IPS DF 4.7 (cell line): ENCODE measurements at regions not wholly inside any gene's neighbourhood (a gene's known extent, or its start where the extent isn't known, plus 50 kb on each side); places are given as distances from the start of the nearest gene placed in this dataset.

ENCODE experiments used
- DNase-seq: peaks from one replicate; pipeline ENCODE4 v3.0.0-alpha.2; 2013; ENCODE audit warnings: low spot score; ENCODE audit errors: extremely low read depth

DNA sequence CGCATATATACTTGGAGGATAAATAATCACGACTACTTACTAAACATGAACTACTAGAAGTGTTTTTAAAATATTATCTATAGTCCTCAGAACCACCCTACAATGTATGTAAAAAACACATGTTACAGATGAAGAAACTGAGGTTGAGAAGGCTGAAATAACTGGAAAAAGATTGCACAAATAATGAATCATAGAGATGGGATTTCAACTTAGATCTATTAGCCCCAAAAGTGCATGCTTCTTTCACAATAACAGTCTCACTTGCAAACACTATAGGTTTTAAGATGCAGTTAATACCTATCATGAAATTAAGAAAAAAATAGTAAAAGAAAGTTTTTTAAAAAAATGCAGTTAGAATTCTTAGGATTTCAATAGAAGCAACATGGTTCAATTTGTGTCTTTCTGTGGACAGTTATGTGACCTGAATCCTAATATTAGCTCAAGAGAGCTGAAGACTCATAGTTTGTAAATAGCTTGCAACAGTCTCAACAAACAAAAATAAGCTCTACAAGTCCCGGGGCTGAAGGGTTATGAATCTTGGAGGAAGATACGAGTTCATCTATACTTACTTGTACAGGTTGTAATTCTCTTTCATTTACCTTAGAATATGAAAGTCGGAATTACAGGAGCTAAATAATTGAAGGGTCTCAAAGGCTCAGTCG is 58.6 kb upstream of the NTPCR start:
- no peak for DNase-seq

DNA sequence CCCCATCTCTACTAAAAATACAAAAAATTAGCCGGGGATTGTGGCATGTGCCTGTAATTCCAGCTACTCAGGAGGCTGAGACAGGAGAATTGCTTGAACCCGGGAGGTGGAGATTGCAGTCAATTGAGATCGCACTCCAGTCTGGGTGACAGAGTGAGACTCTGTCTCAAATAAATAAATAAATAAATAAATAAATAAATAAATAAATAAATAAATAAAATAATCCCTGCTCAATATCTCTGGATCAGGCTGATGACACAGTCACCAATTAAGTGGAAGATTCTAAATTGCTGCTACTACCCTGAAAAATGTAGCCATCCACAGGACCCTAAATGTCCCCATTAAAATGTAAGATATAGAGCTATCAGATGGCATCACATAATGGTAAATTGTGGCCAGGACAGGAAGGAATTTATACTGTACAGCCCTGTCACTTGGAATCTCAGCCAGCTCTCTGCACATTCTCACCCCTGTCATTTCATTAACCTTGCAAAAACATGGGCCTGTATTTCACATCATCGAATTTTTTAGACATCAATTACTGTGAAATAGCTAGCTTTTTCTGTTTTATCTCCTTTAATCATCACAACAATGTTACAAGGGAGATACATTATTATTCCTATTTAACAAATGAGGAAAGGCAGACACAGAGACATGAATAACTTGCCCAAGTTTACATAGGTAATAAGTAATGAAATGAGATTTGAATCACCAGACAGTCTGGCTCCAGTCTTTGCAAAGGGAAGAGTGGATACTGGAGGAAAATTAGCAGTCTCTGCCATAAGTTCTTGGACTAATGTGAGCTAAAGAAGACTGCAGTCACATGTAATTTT is 56.7 kb upstream of the NTPCR start:
- no peak for DNase-seq

DNA sequence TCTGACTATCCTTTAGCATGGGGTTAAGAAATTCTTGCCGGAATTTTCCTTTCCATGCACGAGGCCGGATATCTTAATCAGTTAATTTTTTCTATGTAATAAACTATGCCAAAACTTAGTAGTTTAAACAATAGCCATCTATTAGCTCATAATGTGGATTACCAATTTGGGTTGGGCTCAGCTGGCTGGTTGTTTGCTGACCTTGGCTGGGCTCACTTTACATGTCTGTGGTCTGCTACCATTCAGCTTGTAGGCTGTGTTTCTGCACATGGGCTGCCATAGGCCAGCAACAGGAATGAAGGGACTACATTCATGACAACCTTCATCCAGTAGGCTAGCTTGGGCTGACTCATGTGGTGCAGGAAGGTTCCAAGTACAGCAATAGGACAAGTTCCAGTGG is 56.0 kb upstream of the NTPCR start:
- DNase-seq, result no peak

DNA sequence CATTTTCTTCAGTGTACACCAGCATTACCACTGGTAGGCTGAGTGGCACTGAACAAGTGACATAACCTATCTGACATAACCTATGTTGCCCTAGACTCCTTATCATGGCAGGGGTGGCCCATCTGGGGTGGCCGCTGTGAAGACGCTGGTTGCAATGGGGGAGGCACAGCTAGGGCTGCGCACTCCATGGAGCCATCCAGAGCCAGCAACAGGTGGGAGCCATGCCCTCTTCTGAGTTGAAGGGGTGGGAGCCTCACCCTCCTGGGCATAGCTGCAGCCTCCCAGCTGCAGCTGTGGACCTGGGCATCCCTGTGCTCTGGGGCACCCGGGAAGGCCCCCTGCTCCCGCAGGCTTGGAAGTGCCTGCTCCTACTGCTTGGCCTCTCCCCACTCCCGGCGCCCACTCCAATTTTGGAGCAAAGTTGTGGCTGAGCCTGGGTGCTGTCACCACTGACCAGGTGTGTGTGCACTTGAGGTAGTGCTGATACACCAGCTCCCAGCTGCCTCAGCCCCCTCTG is 52.4 kb upstream of the NTPCR start:
- DNase-seq, result no peak

DNA sequence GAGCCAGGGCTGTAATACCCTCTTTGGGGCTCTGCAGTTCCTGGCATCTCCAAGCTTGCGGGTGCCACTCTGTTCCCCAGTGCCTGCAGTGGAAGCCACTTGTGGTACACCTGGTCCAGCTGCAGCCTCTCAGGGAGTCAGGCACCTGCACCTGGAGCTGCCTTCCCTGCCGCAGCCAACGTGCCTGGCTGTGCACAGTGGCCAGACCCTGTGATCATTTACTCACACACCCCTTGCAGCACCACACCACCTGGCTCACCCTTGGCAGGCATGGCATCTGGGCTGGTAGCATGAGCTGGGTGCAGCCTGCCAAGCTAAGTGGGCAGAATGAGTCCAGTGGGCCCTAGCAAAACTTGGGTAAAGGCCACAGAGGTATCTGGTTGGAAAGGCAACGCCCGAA is 51.1 kb upstream of the NTPCR start:
- DNase-seq, result no peak

DNA sequence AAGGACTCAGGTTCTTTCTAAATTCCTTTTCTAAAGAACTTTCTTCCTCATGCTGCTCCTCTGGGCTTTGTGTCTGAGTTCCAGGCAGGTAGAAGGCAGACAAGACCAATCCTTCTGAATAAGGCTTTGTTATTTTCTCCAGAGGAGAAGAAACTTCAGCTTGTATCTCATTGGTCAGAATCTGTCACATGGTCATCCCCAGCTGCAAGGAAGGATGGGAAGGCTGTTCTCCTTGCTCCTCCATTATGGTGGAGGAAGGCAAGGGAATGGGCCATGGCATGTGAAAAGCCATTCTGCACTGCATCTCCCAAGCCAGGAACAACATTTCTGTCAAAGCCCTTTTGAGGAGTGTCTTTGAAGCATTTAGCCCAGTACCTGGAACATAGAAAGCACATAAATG is 50.6 kb upstream of the NTPCR start:
- no peak for DNase-seq
